WTC11 (cell line): ENCODE measurements at regions not wholly inside any gene's neighbourhood (a gene's known extent, or its start where the extent isn't known, plus 50 kb on each side); places are given as distances from the start of the nearest gene placed in this dataset.

Experiments
- ATAC-seq: fragments of 200-7000 bp; cut with Tn5 transposase; 2 replicates; pipeline ENCODE4 v1.10.0; 2021; ENCODE audit warnings: mild to moderate bottlenecking, moderate library complexity
- CTCF ChIA-PET: fragments of 300-600 bp; sonication (Branson Sonifier 250); formaldehyde crosslinking; loops from one replicate; lab custom pipeline; 2021; ENCODE audit warnings: antibody characterized with exemption; lab: Charles Lee
- POLR2A ChIA-PET: fragments of 350-600 bp; sonication (Branson Sonifier 250); formaldehyde crosslinking; loops from one replicate; lab custom pipeline; 2021; ENCODE audit warnings: antibody characterized with exemption; lab: Charles Lee
- DNase-seq: peaks from one replicate; pipeline ENCODE4 v3.0.0; 2021; ENCODE audit warnings: low spot score
- H3K27ac Mint-ChIP-seq: 2 replicates; pipeline ENCODE4 v1.8.0; 2021; ENCODE audit warnings: mixed read lengths
- H3K27me3 Mint-ChIP-seq: 2 replicates; pipeline ENCODE4 v1.8.0; 2021; ENCODE audit warnings: low read depth, mild to moderate bottlenecking, moderate library complexity, mixed read lengths
- H3K36me3 Mint-ChIP-seq: 2 replicates; pipeline ENCODE4 v1.8.0; 2021; ENCODE audit warnings: mixed read lengths
- H3K4me1 Mint-ChIP-seq: 2 replicates; pipeline ENCODE4 v1.8.0; 2022; ENCODE audit warnings: mixed read lengths
- H3K4me3 Mint-ChIP-seq: 2 replicates; pipeline ENCODE4 v1.8.0; 2021; ENCODE audit warnings: mild to moderate bottlenecking, moderate library complexity, mixed read lengths
- H3K9me3 Mint-ChIP-seq: 2 replicates; pipeline ENCODE4 v1.8.0; 2021; ENCODE audit warnings: mixed read lengths
- CBFB ChIP-seq: sonication (generic); formaldehyde crosslinking; IDR thresholded peaks from 2 replicates; pipeline ENCODE4 v1.8.1; 2022; ENCODE audit warnings: mild to moderate bottlenecking, low read depth, missing genetic modification reagents
- ELF4 ChIP-seq: sonication (generic); formaldehyde crosslinking; IDR thresholded peaks from 2 replicates; pipeline ENCODE4 v1.8.1; 2022; ENCODE audit warnings: low read depth, mild to moderate bottlenecking, moderate library complexity, missing genetic modification reagents
- ETV6 ChIP-seq: sonication (generic); formaldehyde crosslinking; IDR thresholded peaks from 2 replicates; pipeline ENCODE4 v1.8.1; 2022; ENCODE audit warnings: mild to moderate bottlenecking, missing genetic modification reagents
- GRHL2 ChIP-seq: fragments of 250-450 bp; sonication (Bioruptor Pico); IDR thresholded peaks from 2 replicates; pipeline ENCODE4 v1.8.0; 2022; ENCODE audit warnings: mild to moderate bottlenecking, moderate library complexity; ENCODE audit not compliant: insufficient replicate concordance, severe bottlenecking
- NFATC4 ChIP-seq: fragments of 250-450 bp; sonication (Bioruptor Pico); IDR thresholded peaks from 2 replicates; pipeline ENCODE4 v1.9.0; 2021; ENCODE audit warnings: mild to moderate bottlenecking
- PRRX2 ChIP-seq: fragments of 250-450 bp; sonication (Bioruptor Pico); IDR thresholded peaks from 2 replicates; pipeline ENCODE4 v1.8.0; 2021; ENCODE audit warnings: mild to moderate bottlenecking
- RORB ChIP-seq: fragments of 250-450 bp; sonication (Bioruptor Pico); IDR thresholded peaks from 2 replicates; pipeline ENCODE4 v1.9.0; 2021; ENCODE audit warnings: mild to moderate bottlenecking
- ZBTB21 ChIP-seq: sonication (generic); formaldehyde crosslinking; IDR thresholded peaks from 2 replicates; pipeline ENCODE4 v1.8.1; 2023; ENCODE audit warnings: mild to moderate bottlenecking, missing genetic modification reagents, borderline replicate concordance
- ZNF232 ChIP-seq: sonication (generic); formaldehyde crosslinking; IDR thresholded peaks from 2 replicates; pipeline ENCODE4 v1.8.0; 2022; ENCODE audit warnings: mild to moderate bottlenecking, missing genetic modification reagents
- ZNF263 ChIP-seq: sonication (generic); formaldehyde crosslinking; IDR thresholded peaks from 2 replicates; pipeline ENCODE4 v1.8.1; 2022; ENCODE audit warnings: low read depth, mild to moderate bottlenecking, moderate library complexity, missing genetic modification reagents
- ZNF423 ChIP-seq: fragments of 250-450 bp; sonication (Bioruptor Pico); IDR thresholded peaks from 2 replicates; pipeline ENCODE4 v2.1.2; 2022; ENCODE audit warnings: mild to moderate bottlenecking, moderate library complexity
- ZNF671 ChIP-seq: fragments of 250-450 bp; sonication (Bioruptor Pico); IDR thresholded peaks from 2 replicates; pipeline ENCODE4 v1.8.0; 2021; ENCODE audit warnings: mild to moderate bottlenecking
- TF ChIP-seq, protein P1 (sequence below): sonication (generic); formaldehyde crosslinking; IDR thresholded peaks from 2 replicates; pipeline ENCODE4 v1.8.1; 2023; ENCODE audit warnings: mild to moderate bottlenecking, missing genetic modification reagents
- TF ChIP-seq, protein P2 (sequence below): fragments of 250-450 bp; sonication (Bioruptor Pico); IDR thresholded peaks from 2 replicates; pipeline ENCODE4 v1.9.0; 2021; ENCODE audit warnings: moderate library complexity, mild to moderate bottlenecking, inconsistent platforms, borderline replicate concordance
- TF ChIP-seq, protein P3 (sequence below): sonication (generic); formaldehyde crosslinking; conservative IDR thresholded peaks from 2 replicates; pipeline ENCODE4 v1.8.1; 2023; ENCODE audit warnings: mild to moderate bottlenecking, low read depth, missing genetic modification reagents, moderate library complexity
- TF ChIP-seq, protein P4 (sequence below): sonication (generic); formaldehyde crosslinking; IDR thresholded peaks from 2 replicates; pipeline ENCODE4 v1.8.0; 2022; ENCODE audit warnings: mild to moderate bottlenecking, missing genetic modification reagents
- TF ChIP-seq, protein P5 (sequence below): sonication (generic); formaldehyde crosslinking; conservative IDR thresholded peaks from 2 replicates; pipeline ENCODE4 v1.8.1; 2022; ENCODE audit warnings: mild to moderate bottlenecking, missing genetic modification reagents
- TF ChIP-seq, protein P6 (sequence below): sonication (generic); formaldehyde crosslinking; IDR thresholded peaks from 2 replicates; pipeline ENCODE4 v1.8.0; 2022; ENCODE audit warnings: mild to moderate bottlenecking, missing genetic modification reagents

DNA sequence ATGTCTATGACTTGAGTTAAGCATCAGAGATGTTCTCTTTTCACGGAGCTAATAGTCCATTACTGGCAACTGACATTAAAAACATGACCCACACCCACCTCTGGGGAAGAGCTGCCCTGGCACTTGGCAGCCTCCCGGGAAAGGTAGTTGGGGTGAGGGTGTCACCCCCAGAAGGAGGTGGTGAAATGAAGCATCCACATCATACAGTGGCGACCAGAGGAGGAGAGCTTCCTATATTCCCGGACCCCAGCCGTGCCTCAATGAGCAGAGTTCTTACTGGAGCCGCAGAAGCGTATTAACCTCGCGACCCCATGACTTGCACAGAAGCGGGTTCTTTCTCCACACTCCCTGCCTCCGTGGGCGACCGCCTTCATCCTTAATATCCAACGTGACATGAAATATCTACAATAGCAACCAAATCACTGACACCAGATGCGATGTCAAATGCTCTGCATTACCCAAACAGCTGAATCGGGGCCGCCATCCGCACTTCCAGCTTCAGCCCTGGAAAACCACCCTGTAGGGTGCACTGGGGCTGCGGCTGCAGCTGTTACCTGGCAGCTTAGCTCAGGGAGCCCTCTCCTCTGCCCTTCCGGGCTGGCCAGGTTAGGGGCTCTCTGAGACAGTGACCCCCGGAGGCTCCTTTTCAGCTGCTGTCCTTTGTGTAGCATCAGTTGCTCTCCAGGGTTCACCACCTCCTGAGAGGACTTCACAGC lies 103.1 kb upstream of the PARD3 start:
- ATAC-seq (peak; percentile 81), DNase-seq (no peak)
- H3K4me1 Mint-ChIP-seq: peaks cover 16% of the 10 kb centered on the region
- H3K27ac Mint-ChIP-seq: no peak overlapping the region
- no peaks in the 10 kb centered on the region for H3K9me3 Mint-ChIP-seq
- POLR2A ChIA-PET: interaction anchor here (0.5 to 1.8 kb wide), 2 partner anchors 10 to 163 kb away, joined by 3 to 4 read pairs; no protein-coding TSS in a partner anchor
- no peaks in the 10 kb centered on the region for H3K27me3 Mint-ChIP-seq
- TF ChIP-seq, protein P1, sequence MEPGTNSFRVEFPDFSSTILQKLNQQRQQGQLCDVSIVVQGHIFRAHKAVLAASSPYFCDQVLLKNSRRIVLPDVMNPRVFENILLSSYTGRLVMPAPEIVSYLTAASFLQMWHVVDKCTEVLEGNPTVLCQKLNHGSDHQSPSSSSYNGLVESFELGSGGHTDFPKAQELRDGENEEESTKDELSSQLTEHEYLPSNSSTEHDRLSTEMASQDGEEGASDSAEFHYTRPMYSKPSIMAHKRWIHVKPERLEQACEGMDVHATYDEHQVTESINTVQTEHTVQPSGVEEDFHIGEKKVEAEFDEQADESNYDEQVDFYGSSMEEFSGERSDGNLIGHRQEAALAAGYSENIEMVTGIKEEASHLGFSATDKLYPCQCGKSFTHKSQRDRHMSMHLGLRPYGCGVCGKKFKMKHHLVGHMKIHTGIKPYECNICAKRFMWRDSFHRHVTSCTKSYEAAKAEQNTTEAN (CRISPR knock-in tag): no peak
- TF ChIP-seq ZNF423 (CRISPR knock-in tag): peak; percentile 85
- no peaks in the 10 kb centered on the region for H3K36me3 Mint-ChIP-seq
- CTCF ChIA-PET: interaction anchor here (0.7 to 2.0 kb wide), 4 partner anchors 13 to 241 kb away, joined by 3 to 7 read pairs (median 5); no protein-coding TSS in a partner anchor
- no peak overlapping the region for H3K4me3 Mint-ChIP-seq

DNA sequence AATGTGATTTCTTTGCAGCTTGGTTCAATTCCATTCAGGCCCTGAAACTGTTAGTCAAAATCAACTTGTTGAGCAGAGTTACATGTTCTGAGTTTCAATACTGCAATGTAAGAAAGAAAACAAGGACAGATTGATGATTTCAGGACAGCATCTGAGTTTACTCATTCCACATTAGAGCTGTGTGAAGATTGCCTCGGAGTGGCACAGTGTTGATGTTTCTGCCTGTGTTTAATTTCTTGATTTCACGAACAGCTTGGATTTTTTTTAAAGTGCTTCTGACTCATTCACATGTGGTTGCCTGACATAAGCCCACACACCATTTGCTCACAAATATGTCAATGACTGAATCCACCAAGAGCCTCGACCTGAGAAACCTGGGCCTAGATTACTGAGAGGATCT lies 101.2 kb upstream of the PARD3 start:
- H3K27ac Mint-ChIP-seq: no peak overlapping the region
- no peaks in the 10 kb centered on the region for H3K9me3 Mint-ChIP-seq
- CTCF ChIA-PET: interaction anchor here (0.7 to 1.4 kb wide), 2 partner anchors 11 to 22 kb away, joined by 3 to 6 read pairs; no protein-coding TSS in a partner anchor
- POLR2A ChIA-PET: no interaction called here
- H3K4me1 Mint-ChIP-seq: peaks cover 15% of the 10 kb centered on the region
- no peaks in the 10 kb centered on the region for H3K27me3 Mint-ChIP-seq
- no peaks in the 10 kb centered on the region for H3K36me3 Mint-ChIP-seq
- H3K4me3 Mint-ChIP-seq: no peak overlapping the region
- ATAC-seq (no peak), DNase-seq (no peak)
- no peak for TF ChIP-seq PRRX2 (CRISPR knock-in tag)
- TF ChIP-seq NFATC4 (CRISPR knock-in tag): no peak
- TF ChIP-seq, protein P2, sequence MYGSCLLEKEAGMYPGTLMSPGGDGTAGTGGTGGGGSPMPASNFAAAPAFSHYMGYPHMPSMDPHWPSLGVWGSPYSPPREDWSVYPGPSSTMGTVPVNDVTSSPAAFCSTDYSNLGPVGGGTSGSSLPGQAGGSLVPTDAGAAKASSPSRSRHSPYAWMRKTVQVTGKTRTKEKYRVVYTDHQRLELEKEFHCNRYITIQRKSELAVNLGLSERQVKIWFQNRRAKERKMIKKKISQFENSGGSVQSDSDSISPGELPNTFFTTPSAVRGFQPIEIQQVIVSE: no peak
- TF ChIP-seq, protein P3, sequence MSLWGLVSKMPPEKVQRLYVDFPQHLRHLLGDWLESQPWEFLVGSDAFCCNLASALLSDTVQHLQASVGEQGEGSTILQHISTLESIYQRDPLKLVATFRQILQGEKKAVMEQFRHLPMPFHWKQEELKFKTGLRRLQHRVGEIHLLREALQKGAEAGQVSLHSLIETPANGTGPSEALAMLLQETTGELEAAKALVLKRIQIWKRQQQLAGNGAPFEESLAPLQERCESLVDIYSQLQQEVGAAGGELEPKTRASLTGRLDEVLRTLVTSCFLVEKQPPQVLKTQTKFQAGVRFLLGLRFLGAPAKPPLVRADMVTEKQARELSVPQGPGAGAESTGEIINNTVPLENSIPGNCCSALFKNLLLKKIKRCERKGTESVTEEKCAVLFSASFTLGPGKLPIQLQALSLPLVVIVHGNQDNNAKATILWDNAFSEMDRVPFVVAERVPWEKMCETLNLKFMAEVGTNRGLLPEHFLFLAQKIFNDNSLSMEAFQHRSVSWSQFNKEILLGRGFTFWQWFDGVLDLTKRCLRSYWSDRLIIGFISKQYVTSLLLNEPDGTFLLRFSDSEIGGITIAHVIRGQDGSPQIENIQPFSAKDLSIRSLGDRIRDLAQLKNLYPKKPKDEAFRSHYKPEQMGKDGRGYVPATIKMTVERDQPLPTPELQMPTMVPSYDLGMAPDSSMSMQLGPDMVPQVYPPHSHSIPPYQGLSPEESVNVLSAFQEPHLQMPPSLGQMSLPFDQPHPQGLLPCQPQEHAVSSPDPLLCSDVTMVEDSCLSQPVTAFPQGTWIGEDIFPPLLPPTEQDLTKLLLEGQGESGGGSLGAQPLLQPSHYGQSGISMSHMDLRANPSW (CRISPR knock-in tag): no peak
- TF ChIP-seq, protein P4, sequence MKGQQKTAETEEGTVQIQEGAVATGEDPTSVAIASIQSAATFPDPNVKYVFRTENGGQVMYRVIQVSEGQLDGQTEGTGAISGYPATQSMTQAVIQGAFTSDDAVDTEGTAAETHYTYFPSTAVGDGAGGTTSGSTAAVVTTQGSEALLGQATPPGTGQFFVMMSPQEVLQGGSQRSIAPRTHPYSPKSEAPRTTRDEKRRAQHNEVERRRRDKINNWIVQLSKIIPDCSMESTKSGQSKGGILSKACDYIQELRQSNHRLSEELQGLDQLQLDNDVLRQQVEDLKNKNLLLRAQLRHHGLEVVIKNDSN (CRISPR knock-in tag): no peak
- TF ChIP-seq ZBTB21 (CRISPR knock-in tag): no peak
- no peak for TF ChIP-seq RORB
- TF ChIP-seq GRHL2 (CRISPR knock-in tag): no peak
- TF ChIP-seq, protein P5, sequence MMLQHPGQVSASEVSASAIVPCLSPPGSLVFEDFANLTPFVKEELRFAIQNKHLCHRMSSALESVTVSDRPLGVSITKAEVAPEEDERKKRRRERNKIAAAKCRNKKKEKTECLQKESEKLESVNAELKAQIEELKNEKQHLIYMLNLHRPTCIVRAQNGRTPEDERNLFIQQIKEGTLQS: no peak
- no peak for TF ChIP-seq ZNF263 (CRISPR knock-in tag)
- TF ChIP-seq CBFB (CRISPR knock-in tag): no peak
- no peak for TF ChIP-seq ZNF232 (CRISPR knock-in tag)
- no peak for TF ChIP-seq ELF4
- no peak for TF ChIP-seq ETV6 (CRISPR knock-in tag)
- no peak for TF ChIP-seq ZNF671 (CRISPR knock-in tag)
- TF ChIP-seq, protein P6, sequence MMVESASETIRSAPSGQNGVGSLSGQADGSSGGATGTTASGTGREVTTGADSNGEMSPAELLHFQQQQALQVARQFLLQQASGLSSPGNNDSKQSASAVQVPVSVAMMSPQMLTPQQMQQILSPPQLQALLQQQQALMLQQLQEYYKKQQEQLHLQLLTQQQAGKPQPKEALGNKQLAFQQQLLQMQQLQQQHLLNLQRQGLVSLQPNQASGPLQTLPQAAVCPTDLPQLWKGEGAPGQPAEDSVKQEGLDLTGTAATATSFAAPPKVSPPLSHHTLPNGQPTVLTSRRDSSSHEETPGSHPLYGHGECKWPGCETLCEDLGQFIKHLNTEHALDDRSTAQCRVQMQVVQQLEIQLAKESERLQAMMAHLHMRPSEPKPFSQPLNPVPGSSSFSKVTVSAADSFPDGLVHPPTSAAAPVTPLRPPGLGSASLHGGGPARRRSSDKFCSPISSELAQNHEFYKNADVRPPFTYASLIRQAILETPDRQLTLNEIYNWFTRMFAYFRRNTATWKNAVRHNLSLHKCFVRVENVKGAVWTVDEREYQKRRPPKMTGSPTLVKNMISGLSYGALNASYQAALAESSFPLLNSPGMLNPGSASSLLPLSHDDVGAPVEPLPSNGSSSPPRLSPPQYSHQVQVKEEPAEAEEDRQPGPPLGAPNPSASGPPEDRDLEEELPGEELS (CRISPR knock-in tag): no peak
